DOHH2 (cell line): ENCODE measurements at regions not wholly inside any gene's neighbourhood (a gene's known extent, or its start where the extent isn't known, plus 50 kb on each side); places are given as distances from the start of the nearest gene placed in this dataset.

Source experiments
- H3F3A ChIP-seq: fragments of 200-600 bp; sonication (generic), shearing (Covaris generic); 2 replicates; pipeline ENCODE4 v1.6.0; 2016; ENCODE audit warnings: antibody characterized with exemption, mild to moderate bottlenecking; ENCODE audit not compliant: control insufficient read depth, insufficient read depth
- H3K27ac ChIP-seq: fragments of 200-600 bp; sonication (generic); 2 replicates; pipeline ENCODE4 v1.5.1; 2014; ENCODE audit warnings: low read depth, mild to moderate bottlenecking, low read length, moderate library complexity
- H3K27me3 ChIP-seq: fragments of 200-600 bp; sonication (generic); 2 replicates; pipeline ENCODE4 v1.6.1; 2014; ENCODE audit warnings: mild to moderate bottlenecking, low read length, mixed read lengths; ENCODE audit not compliant: control insufficient read depth
- H3K36me3 ChIP-seq: fragments of 200-600 bp; sonication (generic); 2 replicates; pipeline ENCODE4 v1.6.1; 2014; ENCODE audit warnings: mild to moderate bottlenecking, low read length, moderate library complexity, mixed read lengths; ENCODE audit not compliant: control insufficient read depth
- H3K4me1 ChIP-seq: fragments of 200-600 bp; sonication (generic); 2 replicates; pipeline ENCODE4 v1.6.1; 2014; ENCODE audit warnings: mild to moderate bottlenecking, low read length, mixed read lengths; ENCODE audit not compliant: control insufficient read depth
- H3K4me2 ChIP-seq: fragments of 200-600 bp; sonication (generic); 2 replicates; pipeline ENCODE4 v1.6.0; 2014; ENCODE audit warnings: mild to moderate bottlenecking, low read length, moderate library complexity
- H3K4me3 ChIP-seq: fragments of 200-600 bp; sonication (generic); 2 replicates; pipeline ENCODE4 v1.5.1; 2014; ENCODE audit warnings: mild to moderate bottlenecking, low read length, mixed read lengths
- H3K79me2 ChIP-seq: fragments of 200-600 bp; sonication (generic); 2 replicates; pipeline ENCODE4 v1.6.1; 2014; ENCODE audit warnings: mild to moderate bottlenecking, low read length, mixed read lengths; ENCODE audit not compliant: control insufficient read depth
- H3K9me2 ChIP-seq: fragments of 200-600 bp; sonication (generic); replicated peaks from 2 replicates; pipeline ENCODE4 v1.6.1; 2014; ENCODE audit warnings: mild to moderate bottlenecking, low read length, mixed read lengths; ENCODE audit not compliant: control insufficient read depth
- H3K9me3 ChIP-seq: fragments of 200-600 bp; sonication (generic); 2 replicates; pipeline ENCODE4 v1.6.1; 2014; ENCODE audit warnings: antibody characterized with exemption, low read length, mixed read lengths; ENCODE audit not compliant: control insufficient read depth, insufficient read depth
- H4K20me1 ChIP-seq: fragments of 200-600 bp; sonication (generic); 2 replicates; pipeline ENCODE4 v1.6.0; 2014; ENCODE audit warnings: low read depth, mild to moderate bottlenecking, antibody characterized with exemption, low read length, moderate library complexity; ENCODE audit not compliant: control insufficient read depth, insufficient read depth
- EZH2phosphoT487 ChIP-seq: fragments of 200-600 bp; sonication (generic); IDR thresholded peaks from 2 replicates; pipeline ENCODE4 v1.6.1; 2017; ENCODE audit warnings: borderline replicate concordance, mild to moderate bottlenecking, antibody characterized with exemption, low read length, moderate library complexity, mixed read lengths
- TF ChIP-seq, protein P1 (sequence below): fragments of 200-600 bp; sonication (generic); IDR thresholded peaks from one replicate; pipeline ENCODE4 v1.5.1; 2014; ENCODE audit warnings: antibody characterized with exemption, mild to moderate bottlenecking, low read depth, low read length; ENCODE audit not compliant: poor library complexity, severe bottlenecking

DNA sequence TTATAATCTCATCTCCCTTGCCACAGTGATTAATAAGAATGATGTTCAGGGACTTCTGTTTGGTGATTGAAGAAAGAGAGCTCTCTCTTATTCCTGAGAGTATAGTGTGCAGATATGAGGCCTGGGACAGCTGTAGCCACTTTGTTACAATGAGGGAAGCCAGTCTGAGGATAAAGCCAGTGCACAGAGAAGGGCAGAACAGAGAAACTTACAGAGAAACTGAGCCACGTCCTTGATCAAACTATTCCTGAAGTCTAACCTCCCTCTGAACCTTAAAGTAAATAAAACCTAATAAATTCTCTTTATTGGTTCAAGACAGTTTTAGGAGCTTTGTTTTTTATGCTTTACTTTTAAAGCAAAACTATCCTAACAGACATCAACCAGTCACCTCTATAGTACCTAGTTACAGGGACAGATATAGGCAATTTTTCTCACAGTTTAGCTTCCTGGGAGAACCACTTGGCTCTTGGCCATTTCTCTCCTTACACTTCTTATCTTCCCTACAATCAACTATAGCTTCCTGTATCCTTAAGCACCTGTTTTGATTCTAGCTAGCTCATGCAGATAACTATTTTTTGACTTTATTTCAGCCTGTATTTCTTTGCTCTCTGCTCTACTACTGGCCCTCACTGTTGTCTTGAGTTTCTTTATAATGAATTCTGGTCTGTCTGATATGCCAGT lies 284.4 kb downstream of the SHQ1 start:
- Histone ChIP-seq H3K9me3 (no peaks in the 10 kb centered on the region), H3K9me2 (no peaks in the 10 kb centered on the region), H3K36me3 (no peaks in the 10 kb centered on the region), H3K4me1 (no peaks in the 10 kb centered on the region), H3F3A (no peaks in the 10 kb centered on the region), H3K27me3 (0 out of 2 replicates have a peak, but pooled peaks cover 2% of the 10 kb centered on the region), H4K20me1 (no peaks in the 10 kb centered on the region), H3K4me3 (no peak overlapping the region), H3K27ac (no peak overlapping the region), H3K79me2 (no peaks in the 10 kb centered on the region), H3K4me2 (no peak overlapping the region)
- TF ChIP-seq EZH2phosphoT487 = no peak
- TF ChIP-seq, protein P1, sequence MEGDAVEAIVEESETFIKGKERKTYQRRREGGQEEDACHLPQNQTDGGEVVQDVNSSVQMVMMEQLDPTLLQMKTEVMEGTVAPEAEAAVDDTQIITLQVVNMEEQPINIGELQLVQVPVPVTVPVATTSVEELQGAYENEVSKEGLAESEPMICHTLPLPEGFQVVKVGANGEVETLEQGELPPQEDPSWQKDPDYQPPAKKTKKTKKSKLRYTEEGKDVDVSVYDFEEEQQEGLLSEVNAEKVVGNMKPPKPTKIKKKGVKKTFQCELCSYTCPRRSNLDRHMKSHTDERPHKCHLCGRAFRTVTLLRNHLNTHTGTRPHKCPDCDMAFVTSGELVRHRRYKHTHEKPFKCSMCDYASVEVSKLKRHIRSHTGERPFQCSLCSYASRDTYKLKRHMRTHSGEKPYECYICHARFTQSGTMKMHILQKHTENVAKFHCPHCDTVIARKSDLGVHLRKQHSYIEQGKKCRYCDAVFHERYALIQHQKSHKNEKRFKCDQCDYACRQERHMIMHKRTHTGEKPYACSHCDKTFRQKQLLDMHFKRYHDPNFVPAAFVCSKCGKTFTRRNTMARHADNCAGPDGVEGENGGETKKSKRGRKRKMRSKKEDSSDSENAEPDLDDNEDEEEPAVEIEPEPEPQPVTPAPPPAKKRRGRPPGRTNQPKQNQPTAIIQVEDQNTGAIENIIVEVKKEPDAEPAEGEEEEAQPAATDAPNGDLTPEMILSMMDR = no peak

GRCh38 chr3:72560846-72561675 lies 287.2 kb downstream of the SHQ1 start:
- no peak overlapping the region for H3K4me3 ChIP-seq
- no peak overlapping the region for H3K27ac ChIP-seq
- no peaks in the 10 kb centered on the region for H3F3A ChIP-seq
- no peaks in the 10 kb centered on the region for H3K9me2 ChIP-seq
- no peaks in the 10 kb centered on the region for H3K79me2 ChIP-seq
- no peaks in the 10 kb centered on the region for H4K20me1 ChIP-seq
- H3K27me3 ChIP-seq = 0 out of 2 replicates have a peak, but pooled peaks cover 2% of the 10 kb centered on the region
- H3K4me1 ChIP-seq = no peaks in the 10 kb centered on the region
- no peaks in the 10 kb centered on the region for H3K9me3 ChIP-seq
- no peaks in the 10 kb centered on the region for H3K36me3 ChIP-seq
- TF ChIP-seq, protein P1 = no peak
- H3K4me2 ChIP-seq = no peak overlapping the region

- Histone ChIP-seq H3K4me3 (no peak overlapping the region), H3K9me3 (no peaks in the 10 kb centered on the region), H3F3A (no peaks in the 10 kb centered on the region), H3K36me3 (no peaks in the 10 kb centered on the region), H3K4me2 (no peak overlapping the region), H3K27me3 (no peaks in the 10 kb centered on the region), H3K27ac (no peak overlapping the region), H3K4me1 (no peaks in the 10 kb centered on the region), H4K20me1 (no peaks in the 10 kb centered on the region), H3K79me2 (no peaks in the 10 kb centered on the region), H3K9me2 (no peaks in the 10 kb centered on the region)
- TF ChIP-seq, protein P1 = no peak
- no peak for TF ChIP-seq EZH2phosphoT487
These were observed 288.9 kb downstream of the SHQ1 start for GRCh38 chr3:72559385-72559784.
